Hypothalamus (tissue), 51 donors: ENCODE measurements at regions not wholly inside any gene's neighbourhood (a gene's known extent, or its start where the extent isn't known, plus 50 kb on each side); places are given as distances from the start of the nearest gene placed in this dataset.
"Not testable (repeated sequence)": the region's sequence is repeated elsewhere in the genome, so short reads cannot be mapped to it uniquely, and the experiment has no call there.

Source experiments
- DNase-seq, 51 donors: peaks; one replicate each; lab custom pipeline; 2025; lab: John Stamatoyannopoulos, UW

GRCh38 chr5:83889971-83890745 lies 169.5 kb upstream of the HAPLN1 start:
- no peak for DNase-seq

- no peak for DNase-seq
These were observed 157.5 kb upstream of the HAPLN1 start for GRCh38 chr5:83877911-83878706.

- DNase-seq, result no peak
These were observed 151.1 kb upstream of the HAPLN1 start for GRCh38 chr5:83871533-83872395.

GRCh38 chr5:83866181-83866580 lies 145.5 kb upstream of the HAPLN1 start:
- DNase-seq, result no peak

GRCh38 chr5:83865579-83865978 lies 144.9 kb upstream of the HAPLN1 start:
- DNase-seq, result no peak

GRCh38 chr5:83864652-83865051 lies 144.0 kb upstream of the HAPLN1 start:
- DNase-seq, result no peak

GRCh38 chr5:83857341-83857740 lies 136.7 kb upstream of the HAPLN1 start:
- peak in 11 of 51 donors; percentile 1 to 6 (median 2) for DNase-seq

- no peak for DNase-seq
These were observed 136.2 kb upstream of the HAPLN1 start for GRCh38 chr5:83856881-83857280.

GRCh38 chr5:83850412-83850811 lies 129.8 kb upstream of the HAPLN1 start:
- DNase-seq, result not testable (repeated sequence)

- DNase-seq, result no peak
These were observed 128.3 kb upstream of the HAPLN1 start for GRCh38 chr5:83848941-83849340.

GRCh38 chr5:83846624-83847350 lies 126.1 kb upstream of the HAPLN1 start:
- DNase-seq, result no peak

- DNase-seq, result no peak
These were observed 123.9 kb upstream of the HAPLN1 start for GRCh38 chr5:83844449-83845068.

- no peak for DNase-seq
These were observed 119.1 kb upstream of the HAPLN1 start for GRCh38 chr5:83839788-83840187.

GRCh38 chr5:83839256-83839655 lies 118.6 kb upstream of the HAPLN1 start:
- no peak for DNase-seq

GRCh38 chr5:83837265-83837907 lies 116.7 kb upstream of the HAPLN1 start:
- no peak for DNase-seq

GRCh38 chr5:83834306-83834705 lies 113.7 kb upstream of the HAPLN1 start:
- no peak for DNase-seq

- DNase-seq, result no peak
These were observed 111.2 kb upstream of the HAPLN1 start for GRCh38 chr5:83831834-83832233.

GRCh38 chr5:83827111-83827557 lies 106.5 kb upstream of the HAPLN1 start:
- no peak for DNase-seq

- DNase-seq, result no peak
These were observed 96.9 kb upstream of the HAPLN1 start for GRCh38 chr5:83817591-83817990.
